GM12873 (cell line): ENCODE measurements at regions not wholly inside any gene's neighbourhood (a gene's known extent, or its start where the extent isn't known, plus 50 kb on each side); places are given as distances from the start of the nearest gene placed in this dataset.

Experiments
- TF ChIP-seq, protein P1 (sequence below): IDR thresholded peaks from 2 replicates; pipeline ENCODE4 v1.5.1; 2012; ENCODE audit warnings: low read depth, mild to moderate bottlenecking, moderate library complexity, low read length, control low read depth; ENCODE audit not compliant: insufficient read depth; ENCODE audit errors: missing control alignments

DNA sequence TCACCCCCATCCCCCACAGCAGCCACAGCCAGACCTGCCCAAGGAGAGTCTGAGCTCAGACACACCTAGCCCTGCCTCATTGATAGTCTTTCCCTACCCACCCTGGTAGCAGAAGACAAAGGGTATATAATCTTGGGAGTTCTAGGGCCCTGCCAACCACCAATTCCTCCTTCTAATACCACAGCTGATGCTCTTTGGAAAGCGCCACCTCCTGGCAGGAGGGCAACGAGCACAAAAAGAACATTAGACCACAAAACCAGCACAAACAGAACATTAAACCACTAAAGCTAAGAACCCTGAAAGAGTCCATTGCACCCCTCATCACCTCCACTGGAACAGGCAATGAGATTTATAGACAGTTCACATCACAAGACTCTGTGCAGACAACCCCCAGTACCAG, 195.8 kb upstream of the FUT9 start:
- TF ChIP-seq, protein P1, sequence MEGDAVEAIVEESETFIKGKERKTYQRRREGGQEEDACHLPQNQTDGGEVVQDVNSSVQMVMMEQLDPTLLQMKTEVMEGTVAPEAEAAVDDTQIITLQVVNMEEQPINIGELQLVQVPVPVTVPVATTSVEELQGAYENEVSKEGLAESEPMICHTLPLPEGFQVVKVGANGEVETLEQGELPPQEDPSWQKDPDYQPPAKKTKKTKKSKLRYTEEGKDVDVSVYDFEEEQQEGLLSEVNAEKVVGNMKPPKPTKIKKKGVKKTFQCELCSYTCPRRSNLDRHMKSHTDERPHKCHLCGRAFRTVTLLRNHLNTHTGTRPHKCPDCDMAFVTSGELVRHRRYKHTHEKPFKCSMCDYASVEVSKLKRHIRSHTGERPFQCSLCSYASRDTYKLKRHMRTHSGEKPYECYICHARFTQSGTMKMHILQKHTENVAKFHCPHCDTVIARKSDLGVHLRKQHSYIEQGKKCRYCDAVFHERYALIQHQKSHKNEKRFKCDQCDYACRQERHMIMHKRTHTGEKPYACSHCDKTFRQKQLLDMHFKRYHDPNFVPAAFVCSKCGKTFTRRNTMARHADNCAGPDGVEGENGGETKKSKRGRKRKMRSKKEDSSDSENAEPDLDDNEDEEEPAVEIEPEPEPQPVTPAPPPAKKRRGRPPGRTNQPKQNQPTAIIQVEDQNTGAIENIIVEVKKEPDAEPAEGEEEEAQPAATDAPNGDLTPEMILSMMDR, result peak; percentile 46

DNA sequence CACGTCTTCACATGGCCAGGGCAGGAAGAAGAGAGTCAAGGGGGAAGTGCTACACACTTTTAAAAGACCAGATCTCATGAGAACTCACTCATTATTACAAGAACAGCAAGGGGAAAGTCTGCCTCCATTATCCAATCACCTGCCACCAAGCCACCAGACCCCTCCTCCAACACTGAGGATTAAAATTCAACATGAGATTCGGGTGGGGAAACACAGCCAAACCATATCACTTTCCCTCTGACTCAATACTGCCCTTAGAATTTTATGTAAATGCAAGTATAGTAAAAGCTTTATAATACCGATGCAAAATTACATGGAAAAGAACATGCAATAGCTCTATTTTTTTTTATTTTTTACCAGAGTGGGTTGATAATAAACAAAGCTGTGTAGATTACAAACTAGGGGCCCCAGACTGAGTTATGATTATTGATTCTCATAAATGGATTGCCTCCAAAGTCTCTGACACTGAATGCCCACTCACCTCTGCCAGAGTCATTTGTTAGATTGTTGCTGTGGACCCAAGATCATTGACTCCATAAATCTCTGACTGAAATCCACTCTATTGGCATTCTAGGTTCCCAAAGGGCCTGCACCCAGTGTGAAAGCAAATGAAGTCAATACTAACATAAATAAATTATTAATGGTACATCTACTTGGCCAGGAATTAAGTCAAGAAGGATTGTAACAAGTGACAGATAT, 184.8 kb upstream of the FUT9 start:
- TF ChIP-seq, protein P1, result no peak

DNA sequence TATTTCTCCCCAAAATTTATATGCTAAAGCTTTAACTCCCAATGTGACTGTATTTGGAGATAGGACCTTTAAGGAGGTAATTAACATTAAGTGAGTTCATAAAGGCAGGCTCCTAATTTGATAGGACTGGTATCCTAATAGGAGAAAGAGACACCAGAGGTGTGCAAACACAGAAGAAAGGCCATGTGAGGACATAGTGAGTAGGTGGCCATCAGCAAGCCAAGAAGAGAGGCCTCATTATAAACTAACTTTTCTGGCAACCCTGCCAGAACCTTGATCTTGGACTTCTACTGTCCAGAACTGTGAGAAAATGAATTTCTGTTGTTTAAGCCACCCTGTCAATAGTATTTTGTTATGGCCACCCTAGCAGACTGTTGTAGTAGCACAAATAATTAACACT, 177.9 kb upstream of the FUT9 start:
- TF ChIP-seq, protein P1, result no peak

DNA sequence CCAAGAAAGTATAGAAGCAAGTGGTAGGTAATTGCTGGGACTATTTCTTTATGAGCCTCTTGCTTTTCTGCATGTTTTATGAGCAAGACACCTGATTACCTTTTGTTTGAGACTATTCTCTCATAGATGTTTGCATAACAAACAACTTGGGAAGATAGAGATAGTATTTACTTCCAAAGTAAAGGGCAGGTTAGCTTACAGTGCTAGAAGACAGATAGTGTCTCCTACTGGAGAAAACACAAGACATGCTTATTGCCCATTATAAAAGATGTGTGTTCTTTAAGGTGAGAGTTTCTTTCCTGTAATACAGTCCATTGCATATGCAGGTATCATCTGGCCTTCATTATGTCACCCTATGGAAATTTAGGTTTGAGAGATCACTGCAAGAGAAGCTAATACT, 174.2 kb upstream of the FUT9 start:
- TF ChIP-seq, protein P1, result no peak

DNA sequence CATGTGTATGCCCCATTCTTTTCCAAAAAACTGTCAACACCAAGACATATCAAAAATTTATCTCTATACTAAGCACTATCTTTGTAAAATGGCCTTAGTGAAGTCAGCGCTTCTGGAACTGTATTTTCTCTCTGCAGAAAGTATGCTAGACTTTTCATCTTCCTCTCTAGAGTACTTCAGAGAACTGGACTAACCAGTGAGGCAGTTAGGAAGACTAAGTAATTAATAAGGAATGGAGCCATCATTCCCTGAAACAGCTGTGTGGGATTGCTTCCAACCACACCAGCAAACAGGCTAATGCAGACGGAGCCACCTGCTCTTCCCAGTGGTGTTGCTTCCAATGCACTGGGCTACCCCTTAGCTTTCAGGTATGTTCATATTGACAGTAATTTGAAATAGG, 169.1 kb upstream of the FUT9 start:
- TF ChIP-seq, protein P1, result no peak

DNA sequence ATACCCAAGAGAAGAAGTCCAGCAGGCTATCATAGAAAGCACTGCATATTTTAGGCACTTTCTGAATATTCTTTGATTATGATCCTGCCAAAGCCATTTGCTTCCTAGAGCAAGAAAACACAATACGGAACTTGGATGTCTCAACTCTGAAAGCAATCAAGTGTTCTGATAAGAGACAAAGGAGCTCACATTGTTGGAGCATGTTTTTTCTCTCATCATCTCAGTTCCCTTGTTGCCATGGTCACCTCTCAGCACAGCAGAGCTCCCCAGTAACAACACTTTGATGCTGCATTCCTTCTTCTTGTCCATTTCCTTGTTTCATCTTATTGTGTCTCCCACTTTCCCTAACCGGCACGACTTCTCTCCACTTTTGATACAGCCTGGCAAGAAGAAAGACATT, 168.7 kb upstream of the FUT9 start:
- TF ChIP-seq, protein P1, result no peak

DNA sequence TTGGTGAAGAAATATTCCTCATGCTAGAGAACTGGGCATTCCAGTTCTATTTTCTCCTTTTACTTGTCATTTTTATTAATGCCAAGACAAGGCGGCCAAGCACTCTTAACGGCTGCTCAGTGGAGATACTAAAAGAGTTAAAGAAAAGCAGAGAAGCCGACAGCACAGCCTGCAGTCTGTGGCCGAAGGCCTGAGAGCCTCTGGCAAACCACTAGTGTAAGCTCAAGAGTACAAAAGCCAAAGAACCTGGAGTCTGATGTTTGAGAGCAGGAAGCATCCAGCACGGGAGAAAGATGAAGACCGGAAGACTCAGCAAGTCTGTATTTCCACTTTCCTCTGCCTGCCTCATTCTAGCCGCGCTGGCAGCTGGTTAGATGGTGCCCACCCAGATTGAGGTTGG, 167.1 kb upstream of the FUT9 start:
- TF ChIP-seq, protein P1, result no peak
